Neural progenitor cell (in vitro differentiated cells): ENCODE measurements at regions not wholly inside any gene's neighbourhood (a gene's known extent, or its start where the extent isn't known, plus 50 kb on each side); places are given as distances from the start of the nearest gene placed in this dataset.

Experiments
- DNase-seq: peaks from one replicate; pipeline ENCODE4 v3.0.0-alpha.2; 2016; ENCODE audit warnings: low spot score
- H2AFZ ChIP-seq: fragments of 200-600 bp; sonication (generic); replicated peaks from 2 replicates; pipeline ENCODE4 v1.6.1; 2016; ENCODE audit warnings: antibody characterized with exemption
- H3F3A ChIP-seq: fragments of 200-600 bp; sonication (generic); 2 replicates; pipeline ENCODE4 v1.6.1; 2016; ENCODE audit warnings: antibody characterized with exemption, low read depth
- H3K27ac ChIP-seq: fragments of 200-600 bp; sonication (generic); 2 replicates; pipeline ENCODE4 v1.5.1; 2016; ENCODE audit warnings: mild to moderate bottlenecking
- H3K27me3 ChIP-seq: fragments of 200-600 bp; sonication (generic); 2 replicates; pipeline ENCODE4 v1.6.1; 2016; ENCODE audit warnings: mild to moderate bottlenecking, moderate library complexity
- H3K36me3 ChIP-seq: fragments of 200-600 bp; sonication (generic); 2 replicates; pipeline ENCODE4 v1.5.1; 2016
- H3K4me1 ChIP-seq: fragments of 200-600 bp; sonication (generic); 2 replicates; pipeline ENCODE4 v1.6.1; 2016; ENCODE audit warnings: mixed run types
- H3K4me2 ChIP-seq: fragments of 200-600 bp; sonication (generic); 2 replicates; pipeline ENCODE4 v1.6.1; 2016
- H3K4me3 ChIP-seq: fragments of 200-600 bp; sonication (generic); 2 replicates; pipeline ENCODE4 v1.5.1; 2016
- H3K79me2 ChIP-seq: fragments of 200-600 bp; sonication (generic); 2 replicates; pipeline ENCODE4 v1.6.1; 2016; ENCODE audit warnings: low read depth
- H3K9ac ChIP-seq: fragments of 200-600 bp; sonication (generic); 2 replicates; pipeline ENCODE4 v1.6.1; 2016
- H3K9me3 ChIP-seq: fragments of 200-600 bp; sonication (generic); 2 replicates; pipeline ENCODE4 v1.5.1; 2016; ENCODE audit warnings: low read depth
- H4K20me1 ChIP-seq: fragments of 200-600 bp; sonication (generic); 2 replicates; pipeline ENCODE4 v1.6.1; 2016; ENCODE audit warnings: low read depth
- H3K27ac Mint-ChIP-seq: 3 replicates; pipeline ENCODE4 v1.8.0; 2021; ENCODE audit warnings: mixed read lengths
- H3K27me3 Mint-ChIP-seq: 2 replicates; pipeline ENCODE4 v1.8.0; 2022; ENCODE audit warnings: low read depth, mild to moderate bottlenecking, inconsistent platforms, moderate library complexity, mixed read lengths; ENCODE audit not compliant: insufficient read depth
- H3K36me3 Mint-ChIP-seq: 3 replicates; pipeline ENCODE4 v1.8.0; 2021; ENCODE audit warnings: mixed read lengths
- H3K4me1 Mint-ChIP-seq: 3 replicates; pipeline ENCODE4 v1.8.0; 2021; ENCODE audit warnings: mixed read lengths
- H3K4me3 Mint-ChIP-seq: 3 replicates; pipeline ENCODE4 v1.8.0; 2021; ENCODE audit warnings: mild to moderate bottlenecking, moderate library complexity, mixed read lengths
- H3K9me3 Mint-ChIP-seq: 3 replicates; pipeline ENCODE4 v1.8.0; 2020; ENCODE audit warnings: mixed read lengths
- EZH2 ChIP-seq: fragments of 200-600 bp; sonication (generic); IDR thresholded peaks from 2 replicates; pipeline ENCODE4 v1.6.1; 2017; ENCODE audit warnings: antibody characterized with exemption, mild to moderate bottlenecking, moderate library complexity
- EZH2phosphoT487 ChIP-seq: fragments of 200-600 bp; sonication (generic); IDR thresholded peaks from 2 replicates; pipeline ENCODE4 v1.6.1; 2017; ENCODE audit warnings: antibody characterized with exemption
- TF ChIP-seq, protein P1 (sequence below): fragments of 200-600 bp; sonication (generic); IDR thresholded peaks from 2 replicates; pipeline ENCODE4 v1.5.1; 2017; ENCODE audit warnings: antibody characterized with exemption, mild to moderate bottlenecking

DNA sequence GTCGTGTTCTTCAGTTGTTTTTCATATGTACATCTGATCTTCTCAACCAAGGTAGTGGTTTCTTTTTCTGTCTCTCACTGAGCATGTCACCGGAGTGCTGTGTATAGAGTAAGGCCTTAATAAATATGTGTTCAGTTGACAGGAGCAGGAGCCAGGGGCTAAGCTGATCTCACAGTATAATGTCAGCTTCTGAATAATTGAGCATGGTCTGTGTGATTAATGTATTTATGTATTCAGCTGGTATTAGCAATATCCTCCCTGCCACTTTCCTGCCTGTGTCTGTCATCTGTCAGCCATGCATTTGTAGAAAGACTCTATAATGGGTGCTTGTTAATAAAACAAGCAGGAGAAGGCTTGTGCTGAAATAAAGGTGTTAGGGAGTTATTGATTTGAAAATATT lies 198.9 kb downstream of the ADCYAP1 start:
- H3K4me1 ChIP-seq, result no peaks in the 10 kb centered on the region
- no peak overlapping the region for H3K4me2 ChIP-seq
- Mint-ChIP-seq H3K4me3 (no peak overlapping the region), H3K9me3 (no peaks in the 10 kb centered on the region), H3K36me3 (no peaks in the 10 kb centered on the region), H3K4me1 (no peaks in the 10 kb centered on the region), H3K27me3 (peaks cover 5% of the 10 kb centered on the region), H3K27ac (no peak overlapping the region)
- no peak for TF ChIP-seq EZH2
- TF ChIP-seq, protein P1, sequence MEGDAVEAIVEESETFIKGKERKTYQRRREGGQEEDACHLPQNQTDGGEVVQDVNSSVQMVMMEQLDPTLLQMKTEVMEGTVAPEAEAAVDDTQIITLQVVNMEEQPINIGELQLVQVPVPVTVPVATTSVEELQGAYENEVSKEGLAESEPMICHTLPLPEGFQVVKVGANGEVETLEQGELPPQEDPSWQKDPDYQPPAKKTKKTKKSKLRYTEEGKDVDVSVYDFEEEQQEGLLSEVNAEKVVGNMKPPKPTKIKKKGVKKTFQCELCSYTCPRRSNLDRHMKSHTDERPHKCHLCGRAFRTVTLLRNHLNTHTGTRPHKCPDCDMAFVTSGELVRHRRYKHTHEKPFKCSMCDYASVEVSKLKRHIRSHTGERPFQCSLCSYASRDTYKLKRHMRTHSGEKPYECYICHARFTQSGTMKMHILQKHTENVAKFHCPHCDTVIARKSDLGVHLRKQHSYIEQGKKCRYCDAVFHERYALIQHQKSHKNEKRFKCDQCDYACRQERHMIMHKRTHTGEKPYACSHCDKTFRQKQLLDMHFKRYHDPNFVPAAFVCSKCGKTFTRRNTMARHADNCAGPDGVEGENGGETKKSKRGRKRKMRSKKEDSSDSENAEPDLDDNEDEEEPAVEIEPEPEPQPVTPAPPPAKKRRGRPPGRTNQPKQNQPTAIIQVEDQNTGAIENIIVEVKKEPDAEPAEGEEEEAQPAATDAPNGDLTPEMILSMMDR, result no peak
- TF ChIP-seq EZH2phosphoT487, result no peak
- H3K9ac ChIP-seq, result no peak overlapping the region
- no peak overlapping the region for H2AFZ ChIP-seq
- no peak for DNase-seq
- no peaks in the 10 kb centered on the region for H4K20me1 ChIP-seq
- no peaks in the 10 kb centered on the region for H3K79me2 ChIP-seq
- H3K9me3 ChIP-seq, result no peaks in the 10 kb centered on the region
- H3K27me3 ChIP-seq, result no peaks in the 10 kb centered on the region
- H3F3A ChIP-seq, result no peaks in the 10 kb centered on the region
- no peak overlapping the region for H3K4me3 ChIP-seq
- no peak overlapping the region for H3K27ac ChIP-seq
- H3K36me3 ChIP-seq, result no peaks in the 10 kb centered on the region

DNA sequence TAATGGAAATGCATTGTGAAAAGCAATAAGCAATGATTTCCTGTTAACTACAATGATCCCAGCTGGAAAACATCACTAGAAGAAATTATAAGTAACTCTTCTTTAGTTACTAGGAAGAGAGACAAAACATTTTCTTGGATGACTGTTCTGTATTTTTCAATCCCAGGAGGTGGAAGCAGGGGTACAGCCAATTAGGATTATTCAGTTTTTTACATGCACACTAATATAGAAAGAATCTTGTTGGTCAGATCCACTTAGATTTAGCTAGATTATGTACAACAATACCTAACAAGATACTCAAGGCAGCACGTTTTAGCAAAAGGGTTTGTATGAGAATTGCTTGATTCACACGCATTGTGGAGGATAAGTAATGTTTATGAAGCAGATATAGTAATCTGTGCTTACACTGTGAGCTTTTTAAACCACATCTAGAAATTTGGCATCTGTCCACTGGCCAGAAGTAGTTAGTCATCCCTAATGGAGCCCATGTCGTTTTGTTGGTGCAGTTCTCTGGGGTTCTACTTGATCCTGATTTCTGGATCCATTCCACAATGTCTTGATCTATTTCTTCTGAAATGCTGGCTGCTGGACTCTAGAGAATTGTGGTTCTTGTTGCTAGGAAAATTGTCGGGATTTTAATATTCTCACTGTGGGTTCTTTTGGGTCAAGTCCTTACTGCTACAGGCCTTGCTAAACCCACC lies 199.7 kb downstream of the ADCYAP1 start:
- H3K4me1 Mint-ChIP-seq, result no peaks in the 10 kb centered on the region
- Histone ChIP-seq H3K4me2 (no peak overlapping the region), H3K27ac (no peak overlapping the region), H2AFZ (no peak overlapping the region), H3K4me1 (no peaks in the 10 kb centered on the region), H3K9ac (no peak overlapping the region), H3K79me2 (no peaks in the 10 kb centered on the region), H3K9me3 (no peaks in the 10 kb centered on the region), H4K20me1 (no peaks in the 10 kb centered on the region), H3K36me3 (no peaks in the 10 kb centered on the region), H3F3A (no peaks in the 10 kb centered on the region), H3K4me3 (no peak overlapping the region), H3K27me3 (no peaks in the 10 kb centered on the region)
- H3K4me3 Mint-ChIP-seq, result no peak overlapping the region
- TF ChIP-seq, protein P1, result no peak
- no peaks in the 10 kb centered on the region for H3K9me3 Mint-ChIP-seq
- no peak overlapping the region for H3K27ac Mint-ChIP-seq
- H3K36me3 Mint-ChIP-seq, result no peaks in the 10 kb centered on the region
- no peak for DNase-seq
- no peaks in the 10 kb centered on the region for H3K27me3 Mint-ChIP-seq

DNA sequence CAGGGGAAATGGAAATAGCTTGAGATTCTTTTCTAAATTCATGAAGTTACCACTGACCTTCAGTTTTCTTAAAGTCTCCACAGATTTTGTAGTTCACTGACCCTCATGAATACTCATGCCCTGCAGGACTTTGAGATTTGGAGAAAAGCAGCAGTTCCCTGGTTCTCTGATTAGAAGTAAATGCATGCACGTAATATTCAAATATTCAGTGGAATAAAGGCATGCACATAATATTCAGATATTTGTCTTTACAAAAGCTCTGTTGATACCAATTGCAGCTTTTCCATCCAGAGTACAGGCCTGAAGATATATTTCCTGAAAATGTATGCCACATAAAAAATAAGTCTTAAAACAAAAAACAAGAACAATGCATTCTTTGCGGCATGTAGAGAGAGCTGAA lies 219.8 kb downstream of the ADCYAP1 start:
- no peaks in the 10 kb centered on the region for H3K27me3 Mint-ChIP-seq
- TF ChIP-seq EZH2, result no peak
- no peak for TF ChIP-seq EZH2phosphoT487
- no peak for DNase-seq
- H3K4me3 Mint-ChIP-seq, result no peak overlapping the region
- H3K27ac Mint-ChIP-seq, result no peak overlapping the region
- H3K9ac ChIP-seq, result no peak overlapping the region
- H3K79me2 ChIP-seq, result peaks cover 21% of the 10 kb centered on the region
- H3K4me1 Mint-ChIP-seq, result no peaks in the 10 kb centered on the region
- H3K36me3 ChIP-seq, result no peaks in the 10 kb centered on the region
- H3K27ac ChIP-seq, result no peak overlapping the region
- H2AFZ ChIP-seq, result no peak overlapping the region
- H3K4me2 ChIP-seq, result no peak overlapping the region
- H3K4me3 ChIP-seq, result no peak overlapping the region
- no peaks in the 10 kb centered on the region for H3K9me3 ChIP-seq
- H3K27me3 ChIP-seq, result no peaks in the 10 kb centered on the region
- no peaks in the 10 kb centered on the region for H3F3A ChIP-seq
- no peaks in the 10 kb centered on the region for H3K9me3 Mint-ChIP-seq
- H3K4me1 ChIP-seq, result no peaks in the 10 kb centered on the region
- H3K36me3 Mint-ChIP-seq, result no peaks in the 10 kb centered on the region
- H4K20me1 ChIP-seq, result no peaks in the 10 kb centered on the region

DNA sequence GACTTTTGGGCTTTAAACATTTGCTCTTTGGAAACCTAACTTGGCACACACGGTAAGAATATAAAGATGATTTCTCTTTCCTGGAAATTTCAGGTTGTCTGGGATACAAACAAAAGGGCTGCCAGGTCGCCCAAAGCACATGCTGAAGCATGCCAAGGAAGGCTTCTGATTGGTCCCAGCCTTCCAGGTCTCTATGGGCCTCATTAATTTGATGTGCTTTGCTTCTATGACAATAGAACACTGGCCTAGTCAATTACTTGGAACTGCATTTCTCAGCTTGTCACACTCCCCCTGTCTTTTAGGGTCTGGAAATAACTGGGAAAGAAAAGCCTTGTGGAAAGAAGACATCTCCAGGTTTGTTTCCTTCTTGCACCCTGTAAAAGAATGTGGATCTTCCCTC lies 228.9 kb downstream of the ADCYAP1 start:
- H3K9me3 Mint-ChIP-seq, result no peaks in the 10 kb centered on the region
- DNase-seq, result peak; percentile 44
- H3K36me3 ChIP-seq, result no peaks in the 10 kb centered on the region
- H3K9me3 ChIP-seq, result no peaks in the 10 kb centered on the region
- H3K27me3 ChIP-seq, result no peaks in the 10 kb centered on the region
- no peaks in the 10 kb centered on the region for H3F3A ChIP-seq
- H3K27ac ChIP-seq, result no peak overlapping the region
- no peaks in the 10 kb centered on the region for H3K27me3 Mint-ChIP-seq
- no peak overlapping the region for H3K9ac ChIP-seq
- no peak overlapping the region for H3K4me3 ChIP-seq
- peaks cover 7% of the 10 kb centered on the region for H3K4me1 Mint-ChIP-seq
- H3K4me2 ChIP-seq, result peak overlapping the region; percentile 3
- H2AFZ ChIP-seq, result no peak overlapping the region
- H3K79me2 ChIP-seq, result no peaks in the 10 kb centered on the region
- no peak overlapping the region for H3K4me3 Mint-ChIP-seq
- no peaks in the 10 kb centered on the region for H4K20me1 ChIP-seq
- H3K4me1 ChIP-seq, result peaks cover 12% of the 10 kb centered on the region
- H3K27ac Mint-ChIP-seq, result no peak overlapping the region
- no peaks in the 10 kb centered on the region for H3K36me3 Mint-ChIP-seq
- TF ChIP-seq EZH2 (no peak), EZH2phosphoT487 (no peak)
- TF ChIP-seq, protein P1, result no peak
